B cell (primary cell): ENCODE measurements at regions not wholly inside any gene's neighbourhood (a gene's known extent, or its start where the extent isn't known, plus 50 kb on each side); places are given as distances from the start of the nearest gene placed in this dataset.

Experiments
- CTCF ChIP-seq: fragments of 200-600 bp; IDR thresholded peaks from one replicate; pipeline ENCODE4 v1.8.0; 2022; ENCODE audit warnings: antibody characterized with exemption, mild to moderate bottlenecking
- EZH2 ChIP-seq: IDR thresholded peaks from 2 replicates; pipeline ENCODE4 v1.6.1; 2012; ENCODE audit warnings: borderline replicate concordance, low read depth, mild to moderate bottlenecking, moderate library complexity, low read length; ENCODE audit not compliant: insufficient read depth, poor library complexity, severe bottlenecking

GRCh38 chr12:5110345-5110744, 66.7 kb downstream of the KCNA5 start:
- TF ChIP-seq EZH2, result no peak
- TF ChIP-seq CTCF, result no peak
